Neural crest cell (in vitro differentiated cells): ENCODE measurements at regions not wholly inside any gene's neighbourhood (a gene's known extent, or its start where the extent isn't known, plus 50 kb on each side); places are given as distances from the start of the nearest gene placed in this dataset.

Experiments
- DNase-seq: peaks from one replicate; pipeline ENCODE4 v3.0.0; 2021; ENCODE audit warnings: low read depth, mixed read lengths, low spot score
- H3K27ac Mint-ChIP-seq: one replicate; pipeline ENCODE4 v1.8.0; 2021; ENCODE audit warnings: mild to moderate bottlenecking, mixed read lengths; ENCODE audit not compliant: unreplicated experiment
- H3K27me3 Mint-ChIP-seq: 2 replicates; pipeline ENCODE4 v1.8.0; 2021; ENCODE audit warnings: low read depth, mild to moderate bottlenecking, mixed read lengths
- H3K36me3 Mint-ChIP-seq: 2 replicates; pipeline ENCODE4 v1.8.0; 2021; ENCODE audit warnings: low read depth, mild to moderate bottlenecking, mixed read lengths
- H3K4me1 Mint-ChIP-seq: 2 replicates; pipeline ENCODE4 v1.8.0; 2021; ENCODE audit warnings: mixed read lengths
- H3K4me3 Mint-ChIP-seq: one replicate; pipeline ENCODE4 v1.8.0; 2021; ENCODE audit warnings: mild to moderate bottlenecking, mixed read lengths
- H3K9me3 Mint-ChIP-seq: 2 replicates; pipeline ENCODE4 v1.8.0; 2021; ENCODE audit warnings: mixed read lengths
- CTCF ChIP-seq: fragments of 200-600 bp; sonication (generic); conservative IDR thresholded peaks from 2 replicates; pipeline ENCODE4 v1.5.0; 2021; ENCODE audit warnings: antibody characterized with exemption, mild to moderate bottlenecking

- TF ChIP-seq CTCF = no peak
- Mint-ChIP-seq H3K9me3 (no peaks in the 10 kb centered on the region), H3K36me3 (no peaks in the 10 kb centered on the region), H3K27ac (no peak overlapping the region), H3K4me1 (peaks cover 2% of the 10 kb centered on the region), H3K27me3 (no peaks in the 10 kb centered on the region), H3K4me3 (no peak overlapping the region)
- DNase-seq = no peak
Observed at GRCh38 chr7:46622251-46622650, 701.2 kb upstream of the IGFBP3 start.

GRCh38 chr7:46619723-46620310 is 698.7 kb upstream of the IGFBP3 start:
- Mint-ChIP-seq H3K9me3 (no peaks in the 10 kb centered on the region), H3K4me1 (no peaks in the 10 kb centered on the region), H3K27me3 (no peaks in the 10 kb centered on the region), H3K4me3 (no peak overlapping the region), H3K27ac (no peak overlapping the region), H3K36me3 (no peaks in the 10 kb centered on the region)
- TF ChIP-seq CTCF = no peak
- DNase-seq = no peak

- no peak overlapping the region for H3K4me3 Mint-ChIP-seq
- no peak overlapping the region for H3K27ac Mint-ChIP-seq
- H3K4me1 Mint-ChIP-seq = no peaks in the 10 kb centered on the region
- DNase-seq = no peak
- H3K27me3 Mint-ChIP-seq = no peaks in the 10 kb centered on the region
- TF ChIP-seq CTCF = no peak
- no peaks in the 10 kb centered on the region for H3K9me3 Mint-ChIP-seq
- no peaks in the 10 kb centered on the region for H3K36me3 Mint-ChIP-seq
Observed at GRCh38 chr7:46616636-46617035, 695.6 kb upstream of the IGFBP3 start.

- Mint-ChIP-seq H3K27me3 (no peaks in the 10 kb centered on the region), H3K4me1 (no peaks in the 10 kb centered on the region), H3K9me3 (no peaks in the 10 kb centered on the region), H3K27ac (no peak overlapping the region), H3K36me3 (no peaks in the 10 kb centered on the region), H3K4me3 (no peak overlapping the region)
- DNase-seq = no peak
- TF ChIP-seq CTCF = no peak
Observed at GRCh38 chr7:46613551-46613950, 692.5 kb upstream of the IGFBP3 start.

GRCh38 chr7:46613116-46613515 is 692.0 kb upstream of the IGFBP3 start:
- H3K36me3 Mint-ChIP-seq = no peaks in the 10 kb centered on the region
- no peak for TF ChIP-seq CTCF
- no peaks in the 10 kb centered on the region for H3K4me1 Mint-ChIP-seq
- H3K27ac Mint-ChIP-seq = no peak overlapping the region
- no peak for DNase-seq
- H3K27me3 Mint-ChIP-seq = no peaks in the 10 kb centered on the region
- no peak overlapping the region for H3K4me3 Mint-ChIP-seq
- H3K9me3 Mint-ChIP-seq = no peaks in the 10 kb centered on the region

GRCh38 chr7:46611508-46611907 is 690.4 kb upstream of the IGFBP3 start:
- no peak for DNase-seq
- H3K36me3 Mint-ChIP-seq = no peaks in the 10 kb centered on the region
- H3K27ac Mint-ChIP-seq = no peak overlapping the region
- no peaks in the 10 kb centered on the region for H3K27me3 Mint-ChIP-seq
- H3K4me1 Mint-ChIP-seq = no peaks in the 10 kb centered on the region
- no peak overlapping the region for H3K4me3 Mint-ChIP-seq
- TF ChIP-seq CTCF = no peak
- H3K9me3 Mint-ChIP-seq = no peaks in the 10 kb centered on the region
